ENCODE measurements at regions not wholly inside any gene's neighbourhood (a gene's known extent, or its start where the extent isn't known, plus 50 kb on each side); places are given as distances from the start of the nearest gene placed in this dataset.
"Not testable (repeated sequence)": the region's sequence is repeated elsewhere in the genome, so short reads cannot be mapped to it uniquely, and the experiment has no call there.

DNA sequence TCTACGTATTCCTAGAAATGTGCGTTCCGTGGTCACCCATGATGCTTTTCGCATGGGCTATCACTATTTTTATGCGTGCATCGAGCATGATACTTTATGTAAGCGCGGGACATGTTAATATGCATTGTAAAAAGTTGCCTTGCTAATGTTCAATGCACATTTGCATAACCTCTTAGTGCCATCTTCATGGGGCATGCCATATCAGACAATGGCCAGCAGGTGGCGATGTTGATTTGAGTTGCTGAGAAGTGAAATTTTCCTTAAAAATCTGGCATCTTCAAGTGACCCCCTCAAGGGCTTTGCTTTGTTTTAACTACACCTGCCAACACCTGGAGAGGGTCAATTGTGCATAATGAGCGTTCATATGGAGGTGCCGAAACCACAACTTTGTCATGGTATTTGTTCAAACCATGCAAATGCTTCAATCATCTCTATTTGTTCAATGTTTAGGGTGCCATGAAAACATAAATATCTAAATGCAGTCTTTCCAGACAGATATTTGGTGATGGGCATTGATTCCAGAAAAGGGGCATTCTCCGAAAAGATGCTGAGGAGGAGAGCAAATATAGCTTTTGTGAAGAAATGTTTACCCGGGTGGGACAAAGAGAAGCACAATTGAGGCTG, 833.9 kb upstream of the PRKX start:
- Histone ChIP-seq H3K4me2 (ENCODE audit: insufficient read depth, low read length) (no peak overlapping the region), H3K9me1 (replicated peaks; ENCODE audit: control insufficient read depth, extremely low read depth, insufficient read depth, low read length) (no peaks in the 10 kb centered on the region), H3K79me2 (ENCODE audit: control insufficient read depth, insufficient read depth, low read length) (no peaks in the 10 kb centered on the region), H3K9me3 (replicated peaks; ENCODE audit: control insufficient read depth, insufficient read depth, low read length) (no peaks in the 10 kb centered on the region), H3K36me3 (ENCODE audit: control insufficient read depth in 2 of 2, extremely low read depth in 1 of 2, insufficient read depth in 2 of 2, low read length in 2 of 2) (no peaks in the 10 kb centered on the region), H3K4me3 (replicated peaks in 1 of 3; ENCODE audit: insufficient read depth in 1 of 3, low read depth in 1 of 3, low read length in 3 of 3) (no peak overlapping the region), H2AFZ (ENCODE audit: low read depth, low read length) (no peak overlapping the region), H4K20me1 (replicated peaks; ENCODE audit: control insufficient read depth, extremely low read depth, insufficient read depth, low read length) (no peaks in the 10 kb centered on the region), H3K27ac (ENCODE audit: insufficient read depth, low read depth, low read length) (no peak overlapping the region), H3K4me1 (ENCODE audit: control insufficient read depth, extremely low read depth, insufficient read depth, low read length) (no peaks in the 10 kb centered on the region), H3K9ac (replicated peaks; ENCODE audit: extremely low read depth, insufficient read depth, low read length) (no peak overlapping the region), H3K27me3 (ENCODE audit: control insufficient read depth in 2 of 2, insufficient read depth in 2 of 2, low read length in 2 of 2) (no peaks in the 10 kb centered on the region)
- intact Hi-C loops (cut with micrococcal nuclease) = no loop called here
- DNase-seq (ENCODE audit: low read depth, low spot score) (peak; percentile 10), FAIRE-seq (peak; percentile 85)
- ChIA-PET POLR2A (no interaction called here), CTCF (no interaction called here)
- no peak for TF ChIP-seq JUN (IDR thresholded peaks at IDR 0.05; ENCODE audit: borderline replicate concordance, insufficient read depth, insufficient read length, low read depth)
- TF ChIP-seq CTCF (IDR thresholded peaks at IDR 0.05; ENCODE audit: extremely low read depth in 1 of 2, insufficient read depth in 1 of 2, low read depth in 1 of 2, low read length in 2 of 2) = peak; percentile 47 to 49
- dilution Hi-C loops (cut with MboI; ENCODE audit: extremely low pct_ligation_motif_present, low sequenced_read_pairs) = no loop called here
- no TSS peak for BruUV-seq (replicated peaks)

GRCh38 chrX:4546178-4546577, 832.7 kb upstream of the PRKX start:
- CTCF ChIA-PET; H3K9me1 ChIP-seq (replicated peaks; ENCODE audit: control insufficient read depth, extremely low read depth, insufficient read depth, low read length); DNase-seq (ENCODE audit: low read depth, low spot score); H3K4me2 ChIP-seq (ENCODE audit: insufficient read depth, low read length); H3K36me3 ChIP-seq (ENCODE audit: control insufficient read depth in 2 of 2, extremely low read depth in 1 of 2, insufficient read depth in 2 of 2, low read length in 2 of 2); H3K9me3 ChIP-seq (replicated peaks; ENCODE audit: control insufficient read depth, insufficient read depth, low read length); H3K4me3 ChIP-seq (replicated peaks in 1 of 3; ENCODE audit: insufficient read depth in 1 of 3, low read depth in 1 of 3, low read length in 3 of 3); H3K79me2 ChIP-seq (ENCODE audit: control insufficient read depth, insufficient read depth, low read length); intact Hi-C loops (cut with micrococcal nuclease); dilution Hi-C loops (cut with MboI; ENCODE audit: extremely low pct_ligation_motif_present, low sequenced_read_pairs); H4K20me1 ChIP-seq (replicated peaks; ENCODE audit: control insufficient read depth, extremely low read depth, insufficient read depth, low read length); BruUV-seq (replicated peaks); H3K27me3 ChIP-seq (ENCODE audit: control insufficient read depth in 2 of 2, insufficient read depth in 2 of 2, low read length in 2 of 2); H3K9ac ChIP-seq (replicated peaks; ENCODE audit: extremely low read depth, insufficient read depth, low read length); H2AFZ ChIP-seq (ENCODE audit: low read depth, low read length); POLR2A ChIA-PET; FAIRE-seq; H3K27ac ChIP-seq (ENCODE audit: insufficient read depth, low read depth, low read length); H3K4me1 ChIP-seq (ENCODE audit: control insufficient read depth, extremely low read depth, insufficient read depth, low read length): not testable (repeated sequence)
